Ectodermal cell (in vitro differentiated cells): ENCODE measurements at regions not wholly inside any gene's neighbourhood (a gene's known extent, or its start where the extent isn't known, plus 50 kb on each side); places are given as distances from the start of the nearest gene placed in this dataset.

Experiments used
- H3K27ac ChIP-seq: 2 replicates; pipeline ENCODE4 v1.7.0; 2013; ENCODE audit warnings: mild to moderate bottlenecking, low read depth, low read length; ENCODE audit not compliant: insufficient read depth, poor library complexity, severe bottlenecking
- H3K27me3 ChIP-seq: 2 replicates; pipeline ENCODE4 v1.7.0; 2013; ENCODE audit warnings: mild to moderate bottlenecking, low read length; ENCODE audit not compliant: insufficient read depth, control insufficient read depth, poor library complexity, severe bottlenecking
- H3K36me3 ChIP-seq: one replicate; pipeline ENCODE4 v1.7.0; 2013; ENCODE audit warnings: low read length; ENCODE audit not compliant: control insufficient read depth, insufficient read depth
- H3K4me1 ChIP-seq: one replicate; pipeline ENCODE4 v1.7.0; 2013; ENCODE audit warnings: low read length; ENCODE audit not compliant: control insufficient read depth, insufficient read depth
- H3K4me3 ChIP-seq: 2 replicates; pipeline ENCODE4 v1.7.0; 2013; ENCODE audit warnings: low read depth, low read length, control low read depth; ENCODE audit not compliant: insufficient read depth
- H3K9me3 ChIP-seq: 2 replicates; pipeline ENCODE4 v1.7.0; 2013; ENCODE audit warnings: mild to moderate bottlenecking, low read length, moderate library complexity; ENCODE audit not compliant: control insufficient read depth
- WGBS, 2 experiments: methylation state at CpG; one replicate each; pipeline ENCODE4 v1.1.7; 2013; ENCODE audit warnings: missing lambda C conversion rate in 2 of 2; 5-methylcytosine and 5-hydroxymethylcytosine counted together

DNA sequence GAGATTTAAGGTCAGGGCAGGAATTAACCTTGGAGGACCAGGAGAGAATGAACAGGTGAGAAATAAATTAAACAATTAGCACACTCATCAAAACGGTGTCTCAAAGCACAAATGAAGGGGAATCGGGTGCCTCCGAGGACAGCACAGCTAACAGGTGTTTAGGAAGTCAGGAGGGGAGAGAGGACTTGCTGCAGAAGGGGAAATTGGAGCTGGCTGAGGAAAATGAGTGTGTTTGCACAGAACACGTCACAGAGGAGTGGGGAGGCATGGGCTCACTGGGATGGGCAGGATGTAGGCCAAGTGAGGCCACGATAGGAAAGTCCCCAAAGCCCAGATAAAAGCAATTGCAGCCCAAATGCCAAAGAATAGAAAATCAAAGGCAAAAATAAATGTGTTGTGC, 121.7 kb downstream of the ZNF664 start:
- no peak overlapping the region for H3K4me3 ChIP-seq
- no peak overlapping the region for H3K27ac ChIP-seq
- 93 to 95% methylated on average over 5 of the region's 5 CpGs for WGBS, 2 experiments
- H3K36me3 ChIP-seq = no peaks in the 10 kb centered on the region
- H3K9me3 ChIP-seq = no peaks in the 10 kb centered on the region
- H3K4me1 ChIP-seq = peaks cover 19% of the 10 kb centered on the region
- no peaks in the 10 kb centered on the region for H3K27me3 ChIP-seq

DNA sequence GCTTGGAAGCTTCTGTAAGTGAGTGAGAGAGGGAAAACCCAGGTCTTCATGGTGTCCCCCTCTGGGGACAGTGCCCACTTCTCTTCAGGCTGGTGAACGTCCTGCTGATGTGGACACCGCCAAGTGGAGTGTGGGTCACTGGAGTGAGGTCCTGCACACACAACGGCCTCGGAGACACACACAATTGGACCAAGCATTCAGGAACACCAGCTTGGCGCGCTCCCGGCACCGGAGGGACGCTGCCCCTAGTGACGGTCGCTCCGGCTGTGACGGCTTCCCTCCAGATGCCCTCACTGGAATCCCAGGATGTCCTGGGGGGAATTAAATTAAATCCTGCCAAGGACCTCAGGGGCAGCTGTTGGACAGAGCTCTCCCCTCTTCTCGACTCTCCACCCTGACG, 123.1 kb downstream of the ZNF664 start:
- no peak overlapping the region for H3K4me3 ChIP-seq
- no peaks in the 10 kb centered on the region for H3K27me3 ChIP-seq
- H3K36me3 ChIP-seq = no peaks in the 10 kb centered on the region
- H3K27ac ChIP-seq = no peak overlapping the region
- H3K4me1 ChIP-seq = peaks cover 19% of the 10 kb centered on the region
- 95 to 96% methylated on average over 15 of the region's 15 CpGs for WGBS, 2 experiments
- no peaks in the 10 kb centered on the region for H3K9me3 ChIP-seq

GRCh38 chr12:124096869-124097434, 123.9 kb downstream of the ZNF664 start:
- Histone ChIP-seq H3K27ac (no peak overlapping the region), H3K4me3 (no peak overlapping the region), H3K4me1 (peaks cover 19% of the 10 kb centered on the region), H3K36me3 (no peaks in the 10 kb centered on the region), H3K27me3 (no peaks in the 10 kb centered on the region), H3K9me3 (no peaks in the 10 kb centered on the region)
- 92 to 95% methylated on average over 8 of the region's 10 CpGs for WGBS, 2 experiments

GRCh38 chr12:124097701-124098100, 124.7 kb downstream of the ZNF664 start:
- Histone ChIP-seq H3K27me3 (no peaks in the 10 kb centered on the region), H3K4me1 (peaks cover 19% of the 10 kb centered on the region), H3K9me3 (no peaks in the 10 kb centered on the region), H3K27ac (no peak overlapping the region), H3K36me3 (no peaks in the 10 kb centered on the region), H3K4me3 (no peak overlapping the region)
- 90 to 92% methylated on average over 7 of the region's 7 CpGs for WGBS, 2 experiments

- H3K4me1 ChIP-seq = peaks cover 19% of the 10 kb centered on the region
- 75 to 78% methylated on average over 14 of the region's 14 CpGs for WGBS, 2 experiments
Observed at GRCh38 chr12:124098101-124098757, 125.2 kb downstream of the ZNF664 start.

DNA sequence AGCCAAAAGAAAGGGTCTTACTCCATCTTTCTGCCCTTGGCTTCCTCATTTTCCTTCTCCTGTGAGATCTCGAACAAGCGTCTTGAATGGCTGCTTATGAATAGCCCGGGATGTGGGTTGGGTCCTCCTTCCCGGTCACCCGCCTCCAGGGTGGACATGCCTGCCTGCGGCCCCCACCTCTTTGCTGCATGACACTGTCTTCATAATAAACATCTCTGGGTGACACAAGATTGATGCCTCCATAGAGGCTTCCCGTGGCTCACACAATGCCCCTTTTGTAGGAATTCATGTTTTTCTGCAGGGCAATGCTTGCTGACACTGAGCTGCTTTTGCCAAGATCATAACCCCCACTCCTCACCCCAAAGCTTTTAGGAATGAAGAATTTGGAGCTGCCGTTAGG, 125.9 kb downstream of the ZNF664 start:
- Histone ChIP-seq H3K9me3 (no peaks in the 10 kb centered on the region), H3K27ac (no peak overlapping the region), H3K4me3 (no peak overlapping the region), H3K4me1 (peaks cover 19% of the 10 kb centered on the region), H3K27me3 (no peaks in the 10 kb centered on the region), H3K36me3 (no peaks in the 10 kb centered on the region)
- 63 to 75% methylated on average over 8 of the region's 8 CpGs for WGBS, 2 experiments

More at GRCh38 chr12:124098101-124098757, 125.2 kb downstream of the ZNF664 start:
- H3K27ac ChIP-seq = no peak overlapping the region
- no peaks in the 10 kb centered on the region for H3K27me3 ChIP-seq
- no peak overlapping the region for H3K4me3 ChIP-seq
- H3K9me3 ChIP-seq = no peaks in the 10 kb centered on the region
- no peaks in the 10 kb centered on the region for H3K36me3 ChIP-seq

GRCh38 chr12:124099661-124100060, 126.6 kb downstream of the ZNF664 start:
- WGBS, 2 experiments = 93 to 95% methylated on average over 16 of the region's 16 CpGs
- peaks cover 19% of the 10 kb centered on the region for H3K4me1 ChIP-seq
- H3K27me3 ChIP-seq = no peaks in the 10 kb centered on the region
- H3K9me3 ChIP-seq = no peaks in the 10 kb centered on the region
- no peaks in the 10 kb centered on the region for H3K36me3 ChIP-seq
- H3K4me3 ChIP-seq = no peak overlapping the region
- no peak overlapping the region for H3K27ac ChIP-seq

- Histone ChIP-seq H3K4me3 (no peak overlapping the region), H3K27me3 (no peaks in the 10 kb centered on the region), H3K4me1 (peaks cover 19% of the 10 kb centered on the region), H3K9me3 (no peaks in the 10 kb centered on the region), H3K27ac (no peak overlapping the region), H3K36me3 (no peaks in the 10 kb centered on the region)
- WGBS, 2 experiments = 88 to 90% methylated on average over 26 of the region's 26 CpGs
Observed at GRCh38 chr12:124100572-124101178, 127.7 kb downstream of the ZNF664 start.

DNA sequence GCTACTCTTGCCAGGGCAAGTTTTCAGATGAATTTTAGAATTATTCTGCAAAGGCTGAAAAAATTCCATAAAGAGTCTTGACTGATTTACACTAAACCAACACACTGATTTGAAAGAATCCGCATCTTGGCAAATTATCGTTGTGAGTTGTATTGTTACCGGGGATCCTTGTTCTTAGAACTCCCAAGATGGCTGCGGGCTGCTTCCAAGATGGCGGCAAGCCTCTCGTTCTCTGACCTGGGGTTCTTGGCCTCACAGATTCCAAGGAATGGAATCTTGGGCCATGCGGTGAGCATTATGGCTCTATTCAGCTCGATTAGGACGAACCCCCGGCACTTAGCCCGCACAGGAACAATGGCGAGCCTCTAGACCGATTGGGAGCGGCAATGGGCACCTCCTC, 132.5 kb downstream of the ZNF664 start:
- H3K4me3 ChIP-seq = no peak overlapping the region
- no peaks in the 10 kb centered on the region for H3K9me3 ChIP-seq
- no peaks in the 10 kb centered on the region for H3K36me3 ChIP-seq
- WGBS, 2 experiments = 90% methylated on average over 14 of the region's 14 CpGs
- H3K27ac ChIP-seq = no peak overlapping the region
- H3K27me3 ChIP-seq = no peaks in the 10 kb centered on the region
- no peaks in the 10 kb centered on the region for H3K4me1 ChIP-seq

- no peak overlapping the region for H3K4me3 ChIP-seq
- no peaks in the 10 kb centered on the region for H3K36me3 ChIP-seq
- H3K9me3 ChIP-seq = no peaks in the 10 kb centered on the region
- H3K27ac ChIP-seq = no peak overlapping the region
- 90% methylated on average over 4 of the region's 4 CpGs for WGBS, 2 experiments
- no peaks in the 10 kb centered on the region for H3K4me1 ChIP-seq
- H3K27me3 ChIP-seq = no peaks in the 10 kb centered on the region
Observed at GRCh38 chr12:124107351-124107750, 134.3 kb downstream of the ZNF664 start.
